OCI-LY7 (cell line): ENCODE measurements at regions not wholly inside any gene's neighbourhood (a gene's known extent, or its start where the extent isn't known, plus 50 kb on each side); places are given as distances from the start of the nearest gene placed in this dataset.

Experiments used
- CTCF ChIP-seq: fragments of 200-600 bp; sonication (generic); conservative IDR thresholded peaks from 2 replicates; pipeline ENCODE4 v1.5.1; 2014; ENCODE audit warnings: mild to moderate bottlenecking, antibody characterized with exemption, low read length, moderate library complexity, mixed read lengths
- EZH2phosphoT487 ChIP-seq: fragments of 200-600 bp; sonication (generic); IDR thresholded peaks from 2 replicates; pipeline ENCODE4 v1.6.1; 2018; ENCODE audit warnings: low read depth, borderline replicate concordance, mild to moderate bottlenecking, mixed run types, antibody characterized with exemption, low read length, moderate library complexity, mixed read lengths

GRCh38 chr17:14725729-14726128 is 424.8 kb downstream of the HS3ST3B1 start:
- TF ChIP-seq EZH2phosphoT487 (no peak), CTCF (no peak)
